Breast epithelium (tissue), 4 donors: ENCODE measurements at regions not wholly inside any gene's neighbourhood (a gene's known extent, or its start where the extent isn't known, plus 50 kb on each side); places are given as distances from the start of the nearest gene placed in this dataset.
"Not testable (repeated sequence)": the region's sequence is repeated elsewhere in the genome, so short reads cannot be mapped to it uniquely, and the experiment has no call there.

Experiments used
- DNase-seq, 2 donors: peaks; one replicate each; pipeline ENCODE4 v3.0.0-alpha.2; 2019; ENCODE audit warnings: low spot score in 2 of 2
- H3K27ac ChIP-seq, 2 donors: fragments of 200-600 bp; sonication (generic) in 1 of 2; one replicate each; pipeline ENCODE4 v1.5.1; 2016 to 2019; ENCODE audit warnings: mild to moderate bottlenecking in 1 of 2
- H3K27me3 ChIP-seq, 2 donors: fragments of 200-600 bp; sonication (generic) in 1 of 2; one replicate each; pipeline versions ENCODE4 v1.5.1 to v1.6.0; 2017 to 2019; ENCODE audit warnings: control low read depth in 1 of 2, mild to moderate bottlenecking in 1 of 2
- H3K36me3 ChIP-seq: fragments of 200-600 bp; one replicate; pipeline ENCODE4 v1.5.1; 2019
- H3K4me1 ChIP-seq, 2 donors: fragments of 200-600 bp; sonication (generic); one replicate each; pipeline ENCODE4 v1.5.1; 2016 to 2019; ENCODE audit warnings: control low read depth in 1 of 2
- H3K4me3 ChIP-seq, 3 donors: fragments of 200-600 bp; sonication (generic); 1 replicate in 2 of 3; 2 replicates in 1 of 3; pipeline ENCODE4 v1.5.1; 2016 to 2019; ENCODE audit warnings: mild to moderate bottlenecking in 3 of 3, moderate library complexity in 2 of 3
- H3K9me3 ChIP-seq, 2 donors: fragments of 200-600 bp; sonication (generic) in 1 of 2; one replicate each; pipeline ENCODE4 v1.5.1; 2016 to 2019; ENCODE audit warnings: control low read depth in 1 of 2
- POLR2A ChIP-seq: fragments of 450-650 bp; IDR thresholded peaks from one replicate; pipeline ENCODE4 v1.6.1; 2016; ENCODE audit warnings: antibody characterized with exemption, mild to moderate bottlenecking, moderate library complexity
- POLR2AphosphoS5 ChIP-seq, 3 donors: sonication (generic); formaldehyde crosslinking; IDR thresholded peaks; one replicate each; pipeline ENCODE4 v1.6.1; 2017; ENCODE audit warnings: antibody characterized with exemption in 3 of 3
- intact Hi-C: fragments of 100-400 bp; cut with DNase I; formaldehyde crosslinking; loops from one replicate; pipeline ENCODE4 v1.15.1; 2023; ENCODE audit warnings: low total_unique reads
- TF ChIP-seq, protein P1 (sequence below), 3 donors: fragments of 450-650 bp; IDR thresholded peaks; one replicate each; pipeline ENCODE4 v1.5.1; 2016 to 2017; ENCODE audit warnings: antibody characterized with exemption in 3 of 3, mild to moderate bottlenecking in 3 of 3, moderate library complexity in 3 of 3

DNA sequence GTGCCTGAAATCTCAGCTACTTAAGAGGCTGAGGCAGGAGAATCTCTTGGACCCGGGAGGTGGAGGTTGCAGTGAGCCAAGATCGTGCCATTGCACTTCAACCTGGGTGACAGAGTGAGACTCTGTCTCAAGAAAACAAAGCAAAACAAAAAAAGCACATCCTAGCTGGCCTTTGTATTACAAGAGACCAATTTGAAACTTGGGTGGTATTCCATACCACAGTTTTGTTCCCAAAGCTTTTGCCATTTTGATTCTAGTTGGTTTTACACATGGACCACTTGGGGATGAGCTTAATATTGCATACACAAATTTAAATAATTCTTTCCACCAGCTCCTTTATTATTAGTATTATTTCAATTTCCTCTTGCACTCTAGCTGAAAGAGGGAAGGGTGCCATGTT is 276.9 kb upstream of the SLC16A7 start:
- Histone ChIP-seq H3K9me3 (no peaks in the 10 kb centered on the region), H3K36me3 (no peaks in the 10 kb centered on the region), H3K4me3 (no peak overlapping the region), H3K27ac (no peak overlapping the region), H3K4me1 (no peaks in the 10 kb centered on the region), H3K27me3 (no peaks in the 10 kb centered on the region)
- TF ChIP-seq, protein P1, sequence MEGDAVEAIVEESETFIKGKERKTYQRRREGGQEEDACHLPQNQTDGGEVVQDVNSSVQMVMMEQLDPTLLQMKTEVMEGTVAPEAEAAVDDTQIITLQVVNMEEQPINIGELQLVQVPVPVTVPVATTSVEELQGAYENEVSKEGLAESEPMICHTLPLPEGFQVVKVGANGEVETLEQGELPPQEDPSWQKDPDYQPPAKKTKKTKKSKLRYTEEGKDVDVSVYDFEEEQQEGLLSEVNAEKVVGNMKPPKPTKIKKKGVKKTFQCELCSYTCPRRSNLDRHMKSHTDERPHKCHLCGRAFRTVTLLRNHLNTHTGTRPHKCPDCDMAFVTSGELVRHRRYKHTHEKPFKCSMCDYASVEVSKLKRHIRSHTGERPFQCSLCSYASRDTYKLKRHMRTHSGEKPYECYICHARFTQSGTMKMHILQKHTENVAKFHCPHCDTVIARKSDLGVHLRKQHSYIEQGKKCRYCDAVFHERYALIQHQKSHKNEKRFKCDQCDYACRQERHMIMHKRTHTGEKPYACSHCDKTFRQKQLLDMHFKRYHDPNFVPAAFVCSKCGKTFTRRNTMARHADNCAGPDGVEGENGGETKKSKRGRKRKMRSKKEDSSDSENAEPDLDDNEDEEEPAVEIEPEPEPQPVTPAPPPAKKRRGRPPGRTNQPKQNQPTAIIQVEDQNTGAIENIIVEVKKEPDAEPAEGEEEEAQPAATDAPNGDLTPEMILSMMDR (IDR thresholded peaks at IDR 0.05) = no peak
- TF ChIP-seq POLR2A (no peak), POLR2AphosphoS5 (IDR thresholded peaks at IDR 0.05) (no peak)
- no peak for DNase-seq
- intact Hi-C loops = no loop called here

DNA sequence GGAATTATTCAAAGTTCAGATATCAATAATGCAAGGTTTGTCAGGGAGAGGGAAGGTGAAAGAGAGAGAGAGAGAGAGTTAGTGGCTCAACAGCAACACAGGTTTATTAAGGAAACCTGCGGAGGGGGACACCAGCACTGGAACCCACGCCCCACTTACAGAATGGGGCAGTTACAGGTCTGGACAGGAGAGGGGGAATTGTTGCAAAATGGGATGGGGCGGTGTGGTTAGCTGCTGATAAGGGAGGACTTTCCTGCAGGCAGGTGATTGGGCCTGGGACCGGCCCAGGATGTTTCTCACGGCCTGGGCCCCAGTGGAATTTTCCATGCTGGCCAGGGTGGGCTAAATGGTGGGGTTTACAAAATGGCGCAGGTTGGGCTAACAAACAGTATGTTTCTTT is 278.2 kb upstream of the SLC16A7 start:
- Histone ChIP-seq H3K4me1 (no peaks in the 10 kb centered on the region), H3K27me3 (no peaks in the 10 kb centered on the region), H3K36me3 (no peaks in the 10 kb centered on the region), H3K4me3 (no peak overlapping the region), H3K9me3 (peaks cover 0 to 6% of the 10 kb centered on the region in 2 donors), H3K27ac (no peak overlapping the region)
- TF ChIP-seq, protein P1 (IDR thresholded peaks at IDR 0.05) = no peak
- TF ChIP-seq POLR2AphosphoS5 (IDR thresholded peaks at IDR 0.05) = no peak
- TF ChIP-seq POLR2A = no peak
- intact Hi-C loops = no loop called here
- DNase-seq = no peak

DNA sequence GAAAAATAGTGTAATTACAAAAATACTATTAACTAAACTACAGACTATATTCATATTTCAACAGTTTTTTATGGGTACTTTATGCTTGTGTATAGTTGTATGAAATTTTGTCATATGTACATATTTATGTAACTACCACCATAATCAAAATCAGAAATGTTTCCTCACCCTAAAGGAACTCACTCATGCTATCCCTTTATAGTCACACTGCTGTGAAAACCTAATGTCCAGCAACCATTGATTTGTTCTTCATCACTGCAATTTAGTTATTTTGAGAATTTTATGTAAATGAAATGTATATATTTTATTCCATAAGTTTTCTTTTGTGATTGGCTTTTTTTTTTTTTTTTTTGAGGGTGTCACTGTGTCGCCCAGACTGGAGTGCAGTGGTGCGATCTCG is 278.9 kb upstream of the SLC16A7 start:
- no peak overlapping the region for H3K4me3 ChIP-seq
- intact Hi-C loops = no loop called here
- no peak overlapping the region for H3K27ac ChIP-seq
- no peaks in the 10 kb centered on the region for H3K4me1 ChIP-seq
- H3K9me3 ChIP-seq = peaks cover 0 to 13% of the 10 kb centered on the region in 2 donors
- no peaks in the 10 kb centered on the region for H3K36me3 ChIP-seq
- H3K27me3 ChIP-seq = no peaks in the 10 kb centered on the region
- TF ChIP-seq POLR2AphosphoS5 (IDR thresholded peaks at IDR 0.05) (no peak), POLR2A (no peak)
- TF ChIP-seq, protein P1 (IDR thresholded peaks at IDR 0.05) = no peak
- no peak for DNase-seq

DNA sequence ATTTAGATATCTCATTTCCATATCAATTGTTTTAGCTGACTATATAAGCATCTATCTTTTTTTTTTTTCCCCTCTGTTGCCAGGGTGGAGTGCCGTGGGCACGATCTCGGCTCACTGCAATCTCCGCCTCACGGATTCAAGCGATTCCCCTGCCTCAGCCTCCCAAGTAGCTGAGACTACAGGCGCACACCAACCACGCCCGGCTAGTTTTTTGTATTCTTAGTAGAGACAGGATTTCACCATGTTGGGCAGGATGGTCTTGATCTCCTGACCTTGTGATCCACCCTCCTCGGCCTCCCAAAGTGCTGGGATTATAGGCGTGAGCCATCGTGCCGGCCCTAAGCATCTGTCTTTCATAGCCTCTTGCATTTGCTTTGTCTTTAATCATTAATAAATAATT is 279.5 kb upstream of the SLC16A7 start:
- H3K9me3 ChIP-seq = peaks cover 0 to 19% of the 10 kb centered on the region in 2 donors
- H3K27me3 ChIP-seq, H3K36me3 ChIP-seq, intact Hi-C loops, H3K27ac ChIP-seq, H3K4me1 ChIP-seq, H3K4me3 ChIP-seq, DNase-seq: not testable (repeated sequence)

DNA sequence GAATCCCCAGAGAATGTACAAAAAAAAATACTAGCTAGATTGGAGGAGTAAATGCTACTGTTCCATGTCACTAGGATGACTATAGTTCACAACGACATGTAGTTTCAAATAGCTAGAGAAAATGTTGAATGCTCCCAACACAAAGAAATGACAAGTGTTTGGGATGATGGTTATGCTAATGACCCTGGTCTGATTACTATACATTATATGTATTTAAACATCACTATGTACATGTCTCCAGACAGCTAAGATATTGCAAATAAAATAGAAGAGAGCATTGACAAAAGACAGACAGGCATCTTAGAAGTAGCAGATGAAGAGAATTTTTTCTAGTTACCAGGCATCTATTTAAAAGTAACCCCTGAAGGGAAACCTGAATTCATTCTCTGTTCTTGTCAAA is 281.6 kb upstream of the SLC16A7 start:
- H3K4me3 ChIP-seq = no peak overlapping the region
- no peak for DNase-seq
- intact Hi-C loops = no loop called here

More for the DNA sequence above, 281.6 kb upstream of the SLC16A7 start:
- Histone ChIP-seq H3K9me3 (peaks cover 0 to 20% of the 10 kb centered on the region in 2 donors), H3K36me3 (no peaks in the 10 kb centered on the region), H3K4me1 (no peaks in the 10 kb centered on the region), H3K27ac (no peak overlapping the region), H3K27me3 (no peaks in the 10 kb centered on the region)
- TF ChIP-seq POLR2A (no peak), POLR2AphosphoS5 (IDR thresholded peaks at IDR 0.05) (no peak)
- TF ChIP-seq, protein P1 (IDR thresholded peaks at IDR 0.05) = no peak
